GM12878 (cell line): ENCODE measurements at regions not wholly inside any gene's neighbourhood (a gene's known extent, or its start where the extent isn't known, plus 50 kb on each side); places are given as distances from the start of the nearest gene placed in this dataset.

Experiments
- ATAC-seq: fragments of 200-7000 bp; cut with Tn5 transposase; 3 replicates; pipeline ENCODE4 v1.9.1; 2020; ENCODE audit warnings: mild to moderate bottlenecking, moderate library complexity
- BruUV-seq: library from RNA; stranded (reverse); fragments of 400-500 nt; replicated peaks from 2 replicates; lab custom pipeline; 2021; lab: Mats Ljungman, UMichigan
- CTCF ChIA-PET: fragments of 300-600 bp; sonication (Branson Sonifier 250); formaldehyde crosslinking; extraction: SDS; loops from one replicate; lab custom pipeline; 2021; ENCODE audit warnings: inconsistent platforms; lab: Yijun Ruan, JAX
- POLR2A ChIA-PET: fragments of 350-600 bp; formaldehyde crosslinking; extraction: SDS; loops from one replicate; lab custom pipeline; 2021; ENCODE audit warnings: inconsistent platforms; lab: Charles Lee
- RAD21 ChIA-PET: fragments of 300-600 bp; sonication (Branson Sonifier 250); formaldehyde crosslinking; loops from one replicate; lab custom pipeline; 2023; ENCODE audit warnings: antibody characterized with exemption; ENCODE audit not compliant: unreplicated experiment; lab: Charles Lee
- SMC1A ChIA-PET: fragments of 300-600 bp; sonication (Branson Sonifier 250); formaldehyde crosslinking; loops from one replicate; lab custom pipeline; 2023; ENCODE audit not compliant: unreplicated experiment, uncharacterized antibody; lab: Charles Lee
- DNase-seq: peaks from one replicate; pipeline ENCODE4 v3.0.0-alpha.2; 2011; ENCODE audit warnings: low read depth, low spot score
- FAIRE-seq: peaks from 3 replicates; lab custom pipeline; 2011; peaks lifted over from hg19 to GRCh38; lab: Jason Lieb, UNC
- H2AFZ ChIP-seq: 2 replicates; pipeline ENCODE4 v1.6.0; 2011; ENCODE audit warnings: low read depth, low read length, control low read depth; ENCODE audit not compliant: control insufficient read depth
- H3K27ac ChIP-seq: 2 replicates; pipeline ENCODE4 v1.5.1; 2011; ENCODE audit warnings: control low read depth; ENCODE audit not compliant: control insufficient read depth, insufficient read depth
- H3K27me3 ChIP-seq, 2 experiments: replicated peaks in 1 of 2; 2 replicates each; pipeline versions ENCODE4 v1.6.0 to v1.6.1; 2011; ENCODE audit warnings: low read length in 1 of 2; ENCODE audit not compliant: control insufficient read depth in 2 of 2, insufficient read depth in 2 of 2
- H3K36me3 ChIP-seq, 2 experiments: 2 replicates each; pipeline ENCODE4 v1.5.1; 2011; ENCODE audit warnings: low read length in 1 of 2; ENCODE audit not compliant: control insufficient read depth in 2 of 2, insufficient read depth in 2 of 2
- H3K4me1 ChIP-seq: 2 replicates; pipeline ENCODE4 v1.6.1; 2011; ENCODE audit warnings: mild to moderate bottlenecking, low read length, moderate library complexity, mixed read lengths; ENCODE audit not compliant: control insufficient read depth, insufficient read depth
- H3K4me2 ChIP-seq: 2 replicates; pipeline ENCODE4 v1.6.0; 2011; ENCODE audit warnings: control low read depth; ENCODE audit not compliant: control insufficient read depth, insufficient read depth
- H3K4me3 ChIP-seq: fragments of 200-600 bp; sonication (generic); 2 replicates; pipeline ENCODE4 v1.5.1; 2016
- H3K79me2 ChIP-seq: 2 replicates; pipeline ENCODE4 v1.6.0; 2011; ENCODE audit warnings: low read length; ENCODE audit not compliant: control insufficient read depth, insufficient read depth
- H3K9ac ChIP-seq: 2 replicates; pipeline ENCODE4 v1.8.0; 2011; ENCODE audit warnings: low read length, control low read depth, mixed read lengths; ENCODE audit not compliant: control insufficient read depth, insufficient read depth
- H3K9me3 ChIP-seq: replicated peaks from 3 replicates; pipeline ENCODE4 v1.5.1; 2011; ENCODE audit warnings: mild to moderate bottlenecking, low read length; ENCODE audit not compliant: control insufficient read depth, insufficient read depth
- H4K20me1 ChIP-seq: 2 replicates; pipeline ENCODE4 v1.6.0; 2011; ENCODE audit not compliant: control insufficient read depth, insufficient read depth
- NR2C1 ChIP-seq: fragments of 450-650 bp; IDR thresholded peaks from 2 replicates; pipeline ENCODE4 v1.6.1; 2017; ENCODE audit warnings: antibody characterized with exemption, mild to moderate bottlenecking, moderate library complexity
- ZNF274 ChIP-seq: IDR thresholded peaks from one replicate; pipeline ENCODE4 v1.8.0; 2011; ENCODE audit not compliant: insufficient read length, insufficient read depth
- WGBS: methylation state at CpG from one replicate; pipeline ENCODE4 v1.1.6; 2016; ENCODE audit warnings: low lambda C conversion rate; ENCODE audit not compliant: insufficient replicate concordance, insufficient coverage; ENCODE audit errors: missing lambda C conversion rate; 5-methylcytosine and 5-hydroxymethylcytosine counted together
- in situ Hi-C: fragments of 300-500 bp; cut with MboI; formaldehyde crosslinking; loops from 9 replicates; pipeline ENCODE4 v1.14.3; 2018; ENCODE audit warnings: mixed read lengths
- intact Hi-C: fragments of 100-400 bp; cut with micrococcal nuclease; formaldehyde crosslinking; loops from one replicate; pipeline ENCODE4 v1.14.2; 2022; ENCODE audit not compliant: unreplicated experiment
- TF ChIP-seq, protein P1 (sequence below): fragments of 450-650 bp; IDR thresholded peaks from 2 replicates; pipeline ENCODE4 v1.6.1; 2018; ENCODE audit warnings: borderline replicate concordance, mild to moderate bottlenecking; ENCODE audit not compliant: partially characterized antibody
- TF ChIP-seq, protein P2 (sequence below): fragments of 450-650 bp; IDR thresholded peaks from 2 replicates; pipeline ENCODE4 v1.6.1; 2017; ENCODE audit warnings: mild to moderate bottlenecking, moderate library complexity
- TF ChIP-seq, protein P3 (sequence below): IDR thresholded peaks from 2 replicates; pipeline ENCODE4 v1.6.1; 2011; ENCODE audit warnings: mild to moderate bottlenecking, low read depth, low read length, moderate library complexity; ENCODE audit not compliant: insufficient replicate concordance
- TF ChIP-seq, protein P4 (sequence below): fragments of 150-350 bp; IDR thresholded peaks from 2 replicates; pipeline ENCODE4 v1.6.1; 2016; ENCODE audit warnings: low read depth, low read length

DNA sequence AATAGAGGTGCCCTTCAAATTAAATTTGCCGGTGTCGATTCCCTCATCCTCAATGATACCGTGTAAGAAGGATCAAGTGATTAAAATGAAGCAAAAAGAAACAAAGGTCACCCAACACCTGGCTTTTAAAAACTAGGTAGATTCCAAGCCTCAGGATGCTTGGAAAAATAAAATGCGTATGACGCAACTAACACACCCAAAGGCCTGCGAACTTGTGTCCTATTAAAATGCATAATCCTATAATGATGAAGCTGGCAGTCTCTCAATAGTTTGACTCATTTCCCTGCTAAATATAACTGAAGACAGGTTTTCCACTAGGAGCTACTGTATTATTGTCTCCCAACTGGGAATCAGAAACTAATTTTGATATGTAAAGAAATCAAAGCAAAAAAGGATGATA is 263.2 kb downstream of the DHX15 start (continued):
- TF ChIP-seq, protein P1, sequence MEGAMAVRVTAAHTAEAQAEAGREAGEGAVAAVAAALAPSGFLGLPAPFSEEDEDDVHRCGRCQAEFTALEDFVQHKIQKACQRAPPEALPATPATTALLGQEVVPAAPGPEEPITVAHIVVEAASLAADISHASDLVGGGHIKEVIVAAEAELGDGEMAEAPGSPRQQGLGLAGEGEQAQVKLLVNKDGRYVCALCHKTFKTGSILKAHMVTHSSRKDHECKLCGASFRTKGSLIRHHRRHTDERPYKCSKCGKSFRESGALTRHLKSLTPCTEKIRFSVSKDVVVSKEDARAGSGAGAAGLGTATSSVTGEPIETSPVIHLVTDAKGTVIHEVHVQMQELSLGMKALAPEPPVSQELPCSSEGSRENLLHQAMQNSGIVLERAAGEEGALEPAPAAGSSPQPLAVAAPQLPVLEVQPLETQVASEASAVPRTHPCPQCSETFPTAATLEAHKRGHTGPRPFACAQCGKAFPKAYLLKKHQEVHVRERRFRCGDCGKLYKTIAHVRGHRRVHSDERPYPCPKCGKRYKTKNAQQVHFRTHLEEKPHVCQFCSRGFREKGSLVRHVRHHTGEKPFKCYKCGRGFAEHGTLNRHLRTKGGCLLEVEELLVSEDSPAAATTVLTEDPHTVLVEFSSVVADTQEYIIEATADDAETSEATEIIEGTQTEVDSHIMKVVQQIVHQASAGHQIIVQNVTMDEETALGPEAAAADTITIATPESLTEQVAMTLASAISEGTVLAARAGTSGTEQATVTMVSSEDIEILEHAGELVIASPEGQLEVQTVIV = no peak
- TF ChIP-seq, protein P2, sequence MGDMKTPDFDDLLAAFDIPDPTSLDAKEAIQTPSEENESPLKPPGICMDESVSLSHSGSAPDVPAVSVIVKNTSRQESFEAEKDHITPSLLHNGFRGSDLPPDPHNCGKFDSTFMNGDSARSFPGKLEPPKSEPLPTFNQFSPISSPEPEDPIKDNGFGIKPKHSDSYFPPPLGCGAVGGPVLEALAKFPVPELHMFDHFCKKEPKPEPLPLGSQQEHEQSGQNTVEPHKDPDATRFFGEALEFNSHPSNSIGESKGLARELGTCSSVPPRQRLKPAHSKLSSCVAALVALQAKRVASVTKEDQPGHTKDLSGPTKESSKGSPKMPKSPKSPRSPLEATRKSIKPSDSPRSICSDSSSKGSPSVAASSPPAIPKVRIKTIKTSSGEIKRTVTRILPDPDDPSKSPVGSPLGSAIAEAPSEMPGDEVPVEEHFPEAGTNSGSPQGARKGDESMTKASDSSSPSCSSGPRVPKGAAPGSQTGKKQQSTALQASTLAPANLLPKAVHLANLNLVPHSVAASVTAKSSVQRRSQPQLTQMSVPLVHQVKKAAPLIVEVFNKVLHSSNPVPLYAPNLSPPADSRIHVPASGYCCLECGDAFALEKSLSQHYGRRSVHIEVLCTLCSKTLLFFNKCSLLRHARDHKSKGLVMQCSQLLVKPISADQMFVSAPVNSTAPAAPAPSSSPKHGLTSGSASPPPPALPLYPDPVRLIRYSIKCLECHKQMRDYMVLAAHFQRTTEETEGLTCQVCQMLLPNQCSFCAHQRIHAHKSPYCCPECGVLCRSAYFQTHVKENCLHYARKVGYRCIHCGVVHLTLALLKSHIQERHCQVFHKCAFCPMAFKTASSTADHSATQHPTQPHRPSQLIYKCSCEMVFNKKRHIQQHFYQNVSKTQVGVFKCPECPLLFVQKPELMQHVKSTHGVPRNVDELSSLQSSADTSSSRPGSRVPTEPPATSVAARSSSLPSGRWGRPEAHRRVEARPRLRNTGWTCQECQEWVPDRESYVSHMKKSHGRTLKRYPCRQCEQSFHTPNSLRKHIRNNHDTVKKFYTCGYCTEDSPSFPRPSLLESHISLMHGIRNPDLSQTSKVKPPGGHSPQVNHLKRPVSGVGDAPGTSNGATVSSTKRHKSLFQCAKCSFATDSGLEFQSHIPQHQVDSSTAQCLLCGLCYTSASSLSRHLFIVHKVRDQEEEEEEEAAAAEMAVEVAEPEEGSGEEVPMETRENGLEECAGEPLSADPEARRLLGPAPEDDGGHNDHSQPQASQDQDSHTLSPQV = no peak
- TF ChIP-seq ZNF274 = no peak
- TF ChIP-seq, all 136 proteins: peak for 0

DNA sequence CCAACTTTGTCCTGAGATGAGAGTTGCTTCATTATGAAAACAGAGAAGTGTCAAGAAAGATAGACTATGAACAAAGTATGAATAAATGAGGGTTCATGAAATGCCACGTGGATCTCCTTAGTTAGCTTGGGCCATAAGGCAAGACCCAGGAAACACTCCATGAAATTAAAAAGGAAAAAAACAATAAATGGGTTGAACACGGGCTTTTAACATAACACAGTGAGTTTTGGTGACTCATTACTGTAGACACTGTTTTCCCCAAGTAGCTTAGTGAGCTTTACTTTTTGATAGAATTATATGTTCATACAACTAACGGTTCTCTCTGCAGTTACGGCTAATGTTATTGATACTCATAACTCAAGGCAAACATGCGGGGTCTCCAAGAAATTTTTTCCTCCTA is 265.0 kb downstream of the DHX15 start:
- Histone ChIP-seq H3K9me3 (no peaks in the 10 kb centered on the region), H3K36me3 (no peaks in the 10 kb centered on the region), H3K4me1 (no peaks in the 10 kb centered on the region), H3K27me3 (no peaks in the 10 kb centered on the region), H3K79me2 (no peaks in the 10 kb centered on the region), H3K4me3 (no peak overlapping the region), H3K9ac (no peak overlapping the region), H3K4me2 (no peak overlapping the region), H2AFZ (no peak overlapping the region), H3K27ac (no peak overlapping the region), H4K20me1 (no peaks in the 10 kb centered on the region)
- FAIRE-seq (no peak), DNase-seq (no peak), ATAC-seq (no peak)
- in situ Hi-C loops (no loop called here), intact Hi-C loops (no loop called here)
- ChIA-PET SMC1A (no interaction called here), RAD21 (no interaction called here), POLR2A (no interaction called here), CTCF (no interaction called here)
- BruUV-seq = no TSS peak
- 4% methylated on average over 5 of the region's 5 CpGs for WGBS
- no peak for TF ChIP-seq NR2C1
- TF ChIP-seq, protein P3, sequence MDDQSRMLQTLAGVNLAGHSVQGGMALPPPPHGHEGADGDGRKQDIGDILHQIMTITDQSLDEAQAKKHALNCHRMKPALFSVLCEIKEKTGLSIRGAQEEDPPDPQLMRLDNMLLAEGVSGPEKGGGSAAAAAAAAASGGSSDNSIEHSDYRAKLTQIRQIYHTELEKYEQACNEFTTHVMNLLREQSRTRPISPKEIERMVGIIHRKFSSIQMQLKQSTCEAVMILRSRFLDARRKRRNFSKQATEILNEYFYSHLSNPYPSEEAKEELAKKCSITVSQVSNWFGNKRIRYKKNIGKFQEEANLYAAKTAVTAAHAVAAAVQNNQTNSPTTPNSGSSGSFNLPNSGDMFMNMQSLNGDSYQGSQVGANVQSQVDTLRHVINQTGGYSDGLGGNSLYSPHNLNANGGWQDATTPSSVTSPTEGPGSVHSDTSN = no peak
- TF ChIP-seq, protein P4, sequence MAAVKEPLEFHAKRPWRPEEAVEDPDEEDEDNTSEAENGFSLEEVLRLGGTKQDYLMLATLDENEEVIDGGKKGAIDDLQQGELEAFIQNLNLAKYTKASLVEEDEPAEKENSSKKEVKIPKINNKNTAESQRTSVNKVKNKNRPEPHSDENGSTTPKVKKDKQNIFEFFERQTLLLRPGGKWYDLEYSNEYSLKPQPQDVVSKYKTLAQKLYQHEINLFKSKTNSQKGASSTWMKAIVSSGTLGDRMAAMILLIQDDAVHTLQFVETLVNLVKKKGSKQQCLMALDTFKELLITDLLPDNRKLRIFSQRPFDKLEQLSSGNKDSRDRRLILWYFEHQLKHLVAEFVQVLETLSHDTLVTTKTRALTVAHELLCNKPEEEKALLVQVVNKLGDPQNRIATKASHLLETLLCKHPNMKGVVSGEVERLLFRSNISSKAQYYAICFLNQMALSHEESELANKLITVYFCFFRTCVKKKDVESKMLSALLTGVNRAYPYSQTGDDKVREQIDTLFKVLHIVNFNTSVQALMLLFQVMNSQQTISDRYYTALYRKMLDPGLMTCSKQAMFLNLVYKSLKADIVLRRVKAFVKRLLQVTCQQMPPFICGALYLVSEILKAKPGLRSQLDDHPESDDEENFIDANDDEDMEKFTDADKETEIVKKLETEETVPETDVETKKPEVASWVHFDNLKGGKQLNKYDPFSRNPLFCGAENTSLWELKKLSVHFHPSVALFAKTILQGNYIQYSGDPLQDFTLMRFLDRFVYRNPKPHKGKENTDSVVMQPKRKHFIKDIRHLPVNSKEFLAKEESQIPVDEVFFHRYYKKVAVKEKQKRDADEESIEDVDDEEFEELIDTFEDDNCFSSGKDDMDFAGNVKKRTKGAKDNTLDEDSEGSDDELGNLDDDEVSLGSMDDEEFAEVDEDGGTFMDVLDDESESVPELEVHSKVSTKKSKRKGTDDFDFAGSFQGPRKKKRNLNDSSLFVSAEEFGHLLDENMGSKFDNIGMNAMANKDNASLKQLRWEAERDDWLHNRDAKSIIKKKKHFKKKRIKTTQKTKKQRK = no peak
